Thoracic aorta (tissue), 2 donors: ENCODE measurements at regions not wholly inside any gene's neighbourhood (a gene's known extent, or its start where the extent isn't known, plus 50 kb on each side); places are given as distances from the start of the nearest gene placed in this dataset.
A peak's percentile ranks its signal among the peaks of the same experiment; 100 is the strongest.

Experiments used
- ATAC-seq: fragments of 150-250 bp; one replicate; pipeline ENCODE4 v1.8.0; 2017; ENCODE audit warnings: low read depth; ENCODE audit not compliant: insufficient number of reproducible peaks, low FRiP score
- DNase-seq: peaks from one replicate; pipeline ENCODE4 v3.0.0-alpha.2; 2020; ENCODE audit warnings: low spot score
- H3K27ac ChIP-seq, 2 donors: fragments of 200-600 bp; sonication (generic); 1 replicate in 1 of 2; 2 replicates in 1 of 2; pipeline ENCODE4 v1.5.1; 2016; ENCODE audit warnings: mild to moderate bottlenecking in 2 of 2, moderate library complexity in 2 of 2
- H3K27me3 ChIP-seq: fragments of 200-600 bp; sonication (generic); replicated peaks from 2 replicates; pipeline ENCODE4 v1.6.0; 2016; ENCODE audit warnings: mild to moderate bottlenecking; ENCODE audit not compliant: insufficient read depth
- H3K36me3 ChIP-seq: fragments of 200-600 bp; sonication (generic); one replicate; pipeline ENCODE4 v1.5.1; 2016
- H3K4me1 ChIP-seq, 2 donors: fragments of 200-600 bp; sonication (generic); 1 replicate in 1 of 2; 2 replicates in 1 of 2; pipeline versions ENCODE4 v1.5.1 to v1.6.0; 2016; ENCODE audit warnings: low read depth in 2 of 2, mild to moderate bottlenecking in 1 of 2; ENCODE audit not compliant: control insufficient read depth in 1 of 2
- H3K4me3 ChIP-seq: fragments of 200-600 bp; sonication (generic); 2 replicates; pipeline ENCODE4 v1.5.1; 2016; ENCODE audit warnings: mild to moderate bottlenecking
- H3K9me3 ChIP-seq: fragments of 200-600 bp; sonication (generic); 2 replicates; pipeline ENCODE4 v1.5.1; 2016
- TF ChIP-seq, protein P1 (sequence below): fragments of 200-600 bp; sonication (generic); IDR thresholded peaks from one replicate; pipeline ENCODE4 v1.5.1; 2019; ENCODE audit warnings: antibody characterized with exemption

GRCh38 chr2:18276583-18277075, 283.8 kb downstream of the RDH14 start:
- Histone ChIP-seq H3K9me3 (no peaks in the 10 kb centered on the region), H3K4me1 (peaks cover 8 to 19% of the 10 kb centered on the region in 2 donors), H3K36me3 (no peaks in the 10 kb centered on the region), H3K4me3 (no peak overlapping the region), H3K27me3 (no peaks in the 10 kb centered on the region), H3K27ac (no peak overlapping the region)
- DNase-seq (no peak), ATAC-seq (no peak)
- TF ChIP-seq, protein P1, sequence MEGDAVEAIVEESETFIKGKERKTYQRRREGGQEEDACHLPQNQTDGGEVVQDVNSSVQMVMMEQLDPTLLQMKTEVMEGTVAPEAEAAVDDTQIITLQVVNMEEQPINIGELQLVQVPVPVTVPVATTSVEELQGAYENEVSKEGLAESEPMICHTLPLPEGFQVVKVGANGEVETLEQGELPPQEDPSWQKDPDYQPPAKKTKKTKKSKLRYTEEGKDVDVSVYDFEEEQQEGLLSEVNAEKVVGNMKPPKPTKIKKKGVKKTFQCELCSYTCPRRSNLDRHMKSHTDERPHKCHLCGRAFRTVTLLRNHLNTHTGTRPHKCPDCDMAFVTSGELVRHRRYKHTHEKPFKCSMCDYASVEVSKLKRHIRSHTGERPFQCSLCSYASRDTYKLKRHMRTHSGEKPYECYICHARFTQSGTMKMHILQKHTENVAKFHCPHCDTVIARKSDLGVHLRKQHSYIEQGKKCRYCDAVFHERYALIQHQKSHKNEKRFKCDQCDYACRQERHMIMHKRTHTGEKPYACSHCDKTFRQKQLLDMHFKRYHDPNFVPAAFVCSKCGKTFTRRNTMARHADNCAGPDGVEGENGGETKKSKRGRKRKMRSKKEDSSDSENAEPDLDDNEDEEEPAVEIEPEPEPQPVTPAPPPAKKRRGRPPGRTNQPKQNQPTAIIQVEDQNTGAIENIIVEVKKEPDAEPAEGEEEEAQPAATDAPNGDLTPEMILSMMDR = no peak

DNA sequence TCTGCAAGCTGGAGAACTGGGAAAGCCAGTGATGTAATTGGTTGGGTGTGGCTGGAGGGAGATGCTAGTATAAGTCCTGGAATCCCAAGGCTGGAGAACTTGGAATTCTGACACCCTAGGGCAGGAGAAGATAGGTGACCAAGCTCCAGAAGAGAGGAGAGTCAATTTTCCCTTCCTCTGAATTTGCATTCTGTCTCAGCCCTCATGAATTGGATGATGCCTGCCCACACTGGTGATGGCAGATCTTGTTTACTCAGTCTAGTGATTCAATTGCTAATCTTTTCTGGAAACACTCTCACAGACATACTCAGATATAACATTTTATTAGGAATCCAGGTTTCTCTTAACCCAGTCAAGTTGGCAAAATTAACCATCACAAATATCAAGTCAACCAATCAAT, 287.2 kb downstream of the RDH14 start:
- Histone ChIP-seq H3K36me3 (no peaks in the 10 kb centered on the region), H3K9me3 (no peaks in the 10 kb centered on the region), H3K4me3 (no peak overlapping the region), H3K4me1 (peaks cover 9 to 17% of the 10 kb centered on the region in 2 donors), H3K27me3 (no peaks in the 10 kb centered on the region), H3K27ac (peak overlapping the region; percentile 23 to 32)
- no peak for DNase-seq
- no peak for ATAC-seq
- TF ChIP-seq, protein P1 = no peak

- no peaks in the 10 kb centered on the region for H3K27me3 ChIP-seq
- ATAC-seq (no peak), DNase-seq (no peak)
- peaks cover 9 to 17% of the 10 kb centered on the region in 2 donors for H3K4me1 ChIP-seq
- peak overlapping the region in 1 of 2 donors; percentile 32 for H3K27ac ChIP-seq
- TF ChIP-seq, protein P1 = no peak
- H3K4me3 ChIP-seq = no peak overlapping the region
- no peaks in the 10 kb centered on the region for H3K36me3 ChIP-seq
- H3K9me3 ChIP-seq = no peaks in the 10 kb centered on the region
Measured at GRCh38 chr2:18272148-18272494, 288.3 kb downstream of the RDH14 start.

GRCh38 chr2:18271370-18272147, 288.9 kb downstream of the RDH14 start:
- TF ChIP-seq, protein P1 = no peak
- DNase-seq = no peak
- ATAC-seq = no peak
- no peaks in the 10 kb centered on the region for H3K36me3 ChIP-seq
- H3K27ac ChIP-seq = no peak overlapping the region
- peaks cover 9 to 21% of the 10 kb centered on the region in 2 donors for H3K4me1 ChIP-seq
- no peaks in the 10 kb centered on the region for H3K9me3 ChIP-seq
- no peaks in the 10 kb centered on the region for H3K27me3 ChIP-seq
- H3K4me3 ChIP-seq = no peak overlapping the region

GRCh38 chr2:18268400-18268799, 292.1 kb downstream of the RDH14 start:
- ATAC-seq (no peak), DNase-seq (no peak)
- Histone ChIP-seq H3K27ac (no peak overlapping the region), H3K9me3 (no peaks in the 10 kb centered on the region), H3K4me1 (peaks cover 4 to 38% of the 10 kb centered on the region in 2 donors), H3K4me3 (no peak overlapping the region), H3K36me3 (no peaks in the 10 kb centered on the region), H3K27me3 (no peaks in the 10 kb centered on the region)
- TF ChIP-seq, protein P1 = no peak
